ENCODE measurements at regions not wholly inside any gene's neighbourhood (a gene's known extent, or its start where the extent isn't known, plus 50 kb on each side); places are given as distances from the start of the nearest gene placed in this dataset.

- no CpG with 5 or more reads among the region's 2 CpGs for WGBS, 2 experiments (ENCODE audit: extremely low coverage in 2 of 2, insufficient read length in 1 of 2)
- BruUV-seq (replicated peaks) = no TSS peak
- H3K4ac ChIP-seq (ENCODE audit: low read depth, low read length) = no peak overlapping the region
These were observed 338.8 kb downstream of the CYRIA start for GRCh38 chr2:16326711-16327300.

More at GRCh38 chr2:16326711-16327300, 338.8 kb downstream of the CYRIA start:
- in situ Hi-C loops (cut with MboI; ENCODE audit: low sequenced_read_pairs) (no loop called here), dilution Hi-C loops (cut with HindIII; ENCODE audit: low sequenced_read_pairs, unreplicated experiment) (no loop called here), intact Hi-C loops (cut with micrococcal nuclease) (no loop called here)
- no peaks in the 10 kb centered on the region for H3K9me1 ChIP-seq (ENCODE audit: insufficient read depth, low read length)
- H4K5ac ChIP-seq (ENCODE audit: low read depth, low read length) = no peak overlapping the region
- no peaks in the 10 kb centered on the region for H3K27me3 ChIP-seq (ENCODE audit: control insufficient read depth, insufficient read depth, low read length)
- H3K9ac ChIP-seq (ENCODE audit: low read depth, low read length) = no peak overlapping the region
- ATAC-seq (ENCODE audit: low read depth) = no peak
- CTCF ChIA-PET = no interaction called here
- H3K36me3 ChIP-seq (ENCODE audit: control insufficient read depth, insufficient read depth, low read length) = no peaks in the 10 kb centered on the region
- no peaks in the 10 kb centered on the region for H3K4me1 ChIP-seq (ENCODE audit: control insufficient read depth, insufficient read depth, low read length)
- POLR2A ChIA-PET (ENCODE audit: unreplicated experiment) = no interaction called here
- H3K23ac ChIP-seq (ENCODE audit: low read depth, low read length) = no peak overlapping the region
- H3K27ac ChIP-seq (ENCODE audit: insufficient read depth, low read length) = no peak overlapping the region
- H2AK9ac ChIP-seq (replicated peaks; ENCODE audit: low read depth, low read length, poor library complexity) = no peak overlapping the region
- H2BK15ac ChIP-seq (ENCODE audit: low read depth, low read length) = no peak overlapping the region
- no peaks in the 10 kb centered on the region for H4K20me1 ChIP-seq (ENCODE audit: insufficient read depth, low read length)
- no peak overlapping the region for H2AFZ ChIP-seq (replicated peaks; ENCODE audit: low read length, poor library complexity)
- H3K4me2 ChIP-seq (ENCODE audit: low read depth, low read length) = no peak overlapping the region
- no peak overlapping the region for H4K91ac ChIP-seq (ENCODE audit: insufficient read depth, low read depth, low read length)
- no peak overlapping the region for H3K18ac ChIP-seq (ENCODE audit: low read depth, low read length)
- H4K8ac ChIP-seq (ENCODE audit: low read depth in 2 of 2, low read length in 2 of 2) = no peak overlapping the region
- no peak overlapping the region for H2BK120ac ChIP-seq (ENCODE audit: low read depth, low read length)
- H3K56ac ChIP-seq (ENCODE audit: extremely low read depth, insufficient read depth, low read length) = no peak overlapping the region
- peaks cover 46% of the 10 kb centered on the region for H3K9me3 ChIP-seq (ENCODE audit: control insufficient read depth, insufficient read depth, low read length)
- no peak for DNase-seq
- no peak overlapping the region for H2BK20ac ChIP-seq (ENCODE audit: low read depth, low read length)
- H2BK5ac ChIP-seq (ENCODE audit: low read depth, low read length, poor library complexity, severe bottlenecking) = no peak overlapping the region
- H2AK5ac ChIP-seq (ENCODE audit: low read depth, low read length) = no peak overlapping the region
- TF ChIP-seq ELK1 (IDR thresholded peaks at IDR 0.05; ENCODE audit: borderline replicate concordance, low read depth, low read length) (no peak), CHD1 (IDR thresholded peaks at IDR 0.05; ENCODE audit: low read depth, low read length) (no peak), USF2 (IDR thresholded peaks at IDR 0.05; ENCODE audit: low read depth, low read length) (no peak), CEBPB (IDR thresholded peaks at IDR 0.05; ENCODE audit: low read depth, low read length) (no peak), FOS (IDR thresholded peaks at IDR 0.05; ENCODE audit: low read depth, low read length) (no peak), RAD21 (IDR thresholded peaks at IDR 0.05; ENCODE audit: low read length) (no peak), CTCF (conservative IDR thresholded peaks at IDR 0.05; ENCODE audit: low read depth, low read length) (no peak), MXI1 (IDR thresholded peaks at IDR 0.05; ENCODE audit: borderline replicate concordance, low read depth, low read length) (no peak), MAZ (IDR thresholded peaks at IDR 0.05; ENCODE audit: borderline replicate concordance, low read depth, low read length) (no peak), RCOR1 (IDR thresholded peaks at IDR 0.05; ENCODE audit: insufficient replicate concordance, low read length) (no peak), NFE2L2 (IDR thresholded peaks at IDR 0.05; ENCODE audit: low read depth, low read length) (no peak), BHLHE40 (IDR thresholded peaks at IDR 0.05; ENCODE audit: low read depth, low read length) (no peak), POLR2A (IDR thresholded peaks at IDR 0.05; ENCODE audit: low read depth, low read length) (no peak), SMC3 (IDR thresholded peaks at IDR 0.05; ENCODE audit: low read depth, low read length) (no peak), MAFK (IDR thresholded peaks at IDR 0.05; ENCODE audit: low read depth, low read length) (no peak), RFX5 (IDR thresholded peaks at IDR 0.05; ENCODE audit: low read depth, low read length) (no peak)
- no peak overlapping the region for H3K14ac ChIP-seq (replicated peaks; ENCODE audit: low read depth, low read length)
- H3K4me3 ChIP-seq (ENCODE audit: insufficient read depth, low read depth, low read length) = no peak overlapping the region
- H3K79me1 ChIP-seq (ENCODE audit: low read depth in 1 of 2, low read length in 2 of 2) = no peaks in the 10 kb centered on the region

Measured in IMR-90 (cell line).